Gastrocnemius medialis (tissue), 4 donors: ENCODE measurements at regions not wholly inside any gene's neighbourhood (a gene's known extent, or its start where the extent isn't known, plus 50 kb on each side); places are given as distances from the start of the nearest gene placed in this dataset.

Experiments
- POLR2A ChIP-seq, 2 donors: fragments of 450-650 bp; IDR thresholded peaks; one replicate each; pipeline ENCODE4 v1.6.1; 2017; ENCODE audit warnings: antibody characterized with exemption in 2 of 2, mild to moderate bottlenecking in 2 of 2, moderate library complexity in 2 of 2
- TF ChIP-seq, protein P1 (sequence below), 5 experiments: fragments of 450-650 bp in 3 of 5; fragments of 200-600 bp in 2 of 5; sonication (generic) in 2 of 5; IDR thresholded peaks in 4 of 5; conservative IDR thresholded peaks in 1 of 5; 1 replicate in 4 of 5; 2 replicates in 1 of 5; pipeline ENCODE4 v1.5.1; 2016 to 2019; ENCODE audit warnings: antibody characterized with exemption in 5 of 5, mild to moderate bottlenecking in 3 of 5, moderate library complexity in 3 of 5

DNA sequence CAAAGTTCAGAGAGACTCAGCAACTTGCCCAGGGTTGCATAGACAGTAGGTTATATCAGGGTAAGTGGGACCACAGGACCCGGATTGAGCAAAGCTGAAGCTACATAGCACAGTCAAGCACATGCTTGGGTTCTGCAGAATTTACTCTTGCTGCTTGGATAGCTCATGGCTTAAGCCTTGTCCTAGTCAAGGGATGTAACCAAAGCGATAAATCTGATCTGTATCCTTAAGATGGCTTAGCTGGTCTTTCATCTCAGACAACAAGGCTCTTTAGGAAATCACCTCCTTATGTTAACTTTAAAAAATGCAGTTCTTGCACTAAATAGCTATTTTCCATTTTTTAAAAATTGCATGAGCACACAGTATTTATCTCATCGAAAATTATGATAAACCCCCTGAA is 158.5 kb downstream of the LPIN1 start:
- TF ChIP-seq, protein P1, sequence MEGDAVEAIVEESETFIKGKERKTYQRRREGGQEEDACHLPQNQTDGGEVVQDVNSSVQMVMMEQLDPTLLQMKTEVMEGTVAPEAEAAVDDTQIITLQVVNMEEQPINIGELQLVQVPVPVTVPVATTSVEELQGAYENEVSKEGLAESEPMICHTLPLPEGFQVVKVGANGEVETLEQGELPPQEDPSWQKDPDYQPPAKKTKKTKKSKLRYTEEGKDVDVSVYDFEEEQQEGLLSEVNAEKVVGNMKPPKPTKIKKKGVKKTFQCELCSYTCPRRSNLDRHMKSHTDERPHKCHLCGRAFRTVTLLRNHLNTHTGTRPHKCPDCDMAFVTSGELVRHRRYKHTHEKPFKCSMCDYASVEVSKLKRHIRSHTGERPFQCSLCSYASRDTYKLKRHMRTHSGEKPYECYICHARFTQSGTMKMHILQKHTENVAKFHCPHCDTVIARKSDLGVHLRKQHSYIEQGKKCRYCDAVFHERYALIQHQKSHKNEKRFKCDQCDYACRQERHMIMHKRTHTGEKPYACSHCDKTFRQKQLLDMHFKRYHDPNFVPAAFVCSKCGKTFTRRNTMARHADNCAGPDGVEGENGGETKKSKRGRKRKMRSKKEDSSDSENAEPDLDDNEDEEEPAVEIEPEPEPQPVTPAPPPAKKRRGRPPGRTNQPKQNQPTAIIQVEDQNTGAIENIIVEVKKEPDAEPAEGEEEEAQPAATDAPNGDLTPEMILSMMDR (IDR thresholded peaks at IDR 0.05 in 4 of 5, conservative IDR thresholded peaks at IDR 0.05 in 1 of 5), result no peak
- no peak for TF ChIP-seq POLR2A (IDR thresholded peaks at IDR 0.05)
